Stomach (tissue), 4 donors: ENCODE measurements at regions not wholly inside any gene's neighbourhood (a gene's known extent, or its start where the extent isn't known, plus 50 kb on each side); places are given as distances from the start of the nearest gene placed in this dataset.

ENCODE experiments used
- EP300 ChIP-seq: sonication (generic); formaldehyde crosslinking; IDR thresholded peaks from one replicate; pipeline ENCODE4 v1.6.1; 2017; ENCODE audit warnings: antibody characterized with exemption
- POLR2AphosphoS5 ChIP-seq, 3 donors: sonication (generic); formaldehyde crosslinking; IDR thresholded peaks; one replicate each; pipeline ENCODE4 v1.6.1; 2016; ENCODE audit warnings: antibody characterized with exemption in 3 of 3

- no peak for TF ChIP-seq EP300
- no peak for TF ChIP-seq POLR2AphosphoS5 (IDR thresholded peaks at IDR 0.05)
These were observed 93.4 kb upstream of the KCNE2 start for GRCh38 chr21:34270411-34270810.
